HUES64 (cell line): ENCODE measurements at regions not wholly inside any gene's neighbourhood (a gene's known extent, or its start where the extent isn't known, plus 50 kb on each side); places are given as distances from the start of the nearest gene placed in this dataset.

Source experiments
- H3K27ac ChIP-seq: 2 replicates; pipeline ENCODE4 v1.7.0; 2013; ENCODE audit warnings: low read depth, low read length, inconsistent platforms
- H3K27me3 ChIP-seq: 2 replicates; pipeline ENCODE4 v1.6.1; 2013; ENCODE audit warnings: mild to moderate bottlenecking, low read length; ENCODE audit not compliant: insufficient read depth
- H3K36me3 ChIP-seq: 2 replicates; pipeline ENCODE4 v1.6.1; 2013; ENCODE audit warnings: mild to moderate bottlenecking, low read length; ENCODE audit not compliant: insufficient read depth
- H3K4me1 ChIP-seq: 2 replicates; pipeline ENCODE4 v1.6.1; 2013; ENCODE audit warnings: mild to moderate bottlenecking, low read length, moderate library complexity; ENCODE audit not compliant: insufficient read depth
- H3K4me3 ChIP-seq: 2 replicates; pipeline ENCODE4 v1.5.1; 2013; ENCODE audit warnings: mild to moderate bottlenecking, low read length, moderate library complexity
- H3K9ac ChIP-seq: 2 replicates; pipeline ENCODE4 v1.6.1; 2013; ENCODE audit warnings: mild to moderate bottlenecking, low read depth, low read length
- H3K9me3 ChIP-seq: 2 replicates; pipeline ENCODE4 v1.6.1; 2013; ENCODE audit warnings: low read depth, low read length; ENCODE audit not compliant: insufficient read depth
- WGBS: fragments of 150-250, 120-280 bp; methylation state at CpG from one replicate; pipeline ENCODE4 v1.1.7; 2013; ENCODE audit warnings: missing lambda C conversion rate; 5-methylcytosine and 5-hydroxymethylcytosine counted together

DNA sequence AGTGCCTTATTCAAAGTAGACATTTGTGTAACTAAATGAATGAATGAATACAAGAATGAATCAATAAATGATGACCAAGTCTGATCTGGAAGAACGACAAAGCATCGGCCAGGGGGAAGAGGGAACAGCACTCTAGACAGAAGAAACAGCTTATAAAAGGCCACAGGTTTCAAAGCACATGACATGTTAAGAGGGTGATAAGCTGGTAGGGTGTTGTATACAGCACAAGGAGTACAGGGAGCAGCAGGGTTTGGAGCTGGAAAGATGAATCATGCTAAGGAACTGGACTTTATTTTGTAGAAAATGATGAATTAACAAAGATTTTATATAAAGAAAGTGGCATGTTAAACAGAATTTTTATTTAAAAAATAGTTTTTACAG is 302.5 kb downstream of the NUAK1 start:
- no peaks in the 10 kb centered on the region for H3K4me1 ChIP-seq
- no peaks in the 10 kb centered on the region for H3K9me3 ChIP-seq
- H3K27ac ChIP-seq, result no peak overlapping the region
- no peaks in the 10 kb centered on the region for H3K36me3 ChIP-seq
- H3K4me3 ChIP-seq, result no peak overlapping the region
- no peak overlapping the region for H3K9ac ChIP-seq
- no peaks in the 10 kb centered on the region for H3K27me3 ChIP-seq
- 93% methylated on average over 2 of the region's 2 CpGs for WGBS

DNA sequence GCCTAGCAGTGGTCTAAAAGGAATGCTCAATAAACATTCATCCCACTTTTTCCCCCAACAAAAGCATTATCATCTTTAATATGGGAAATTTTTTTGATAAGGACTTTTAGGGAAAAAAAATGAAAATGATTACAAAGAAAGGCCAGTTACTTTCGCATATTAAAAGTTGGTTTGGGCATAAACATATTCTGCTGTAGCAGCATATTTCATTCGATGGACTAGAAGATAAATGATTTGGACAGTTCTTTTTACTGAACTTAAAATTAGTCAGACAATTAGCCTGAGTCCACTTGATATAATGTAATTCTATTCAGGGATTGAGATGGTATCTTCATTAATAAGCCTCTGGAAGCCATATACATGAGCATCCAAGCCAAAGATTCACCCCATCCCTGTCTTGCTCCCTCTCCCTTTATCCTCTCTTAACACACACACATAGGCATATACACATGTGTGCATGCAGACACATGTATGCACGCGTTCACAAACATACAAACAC is 299.1 kb downstream of the NUAK1 start:
- 90% methylated on average over 4 of the region's 4 CpGs for WGBS

DNA sequence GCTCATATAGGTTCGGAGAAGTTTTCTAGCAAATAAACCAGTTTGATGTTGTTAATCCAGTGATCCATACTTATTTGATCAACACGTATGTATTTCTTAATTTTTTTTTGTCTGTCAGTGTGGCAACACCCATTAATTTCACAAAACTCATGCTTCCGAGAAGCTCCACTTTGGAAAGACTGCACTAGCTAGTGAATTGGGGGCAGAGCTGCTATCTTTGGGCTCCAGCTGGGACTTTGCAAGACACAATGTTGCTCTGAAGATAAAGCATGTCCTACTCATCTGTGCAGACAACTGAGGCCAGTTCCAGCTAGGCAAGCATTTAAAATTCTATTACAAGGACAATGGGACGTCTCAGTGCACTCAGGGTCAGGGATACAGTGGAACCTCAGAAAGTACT is 298.4 kb downstream of the NUAK1 start:
- Histone ChIP-seq H3K9ac (no peak overlapping the region), H3K4me3 (no peak overlapping the region), H3K9me3 (no peaks in the 10 kb centered on the region), H3K36me3 (no peaks in the 10 kb centered on the region), H3K27me3 (peaks cover 2% of the 10 kb centered on the region; the same call in 1 of the 2 replicates), H3K27ac (no peak overlapping the region), H3K4me1 (no peaks in the 10 kb centered on the region)
- WGBS, result 92% methylated on average over 4 of the region's 4 CpGs

More for the DNA sequence above, 299.1 kb downstream of the NUAK1 start:
- no peaks in the 10 kb centered on the region for H3K36me3 ChIP-seq
- no peak overlapping the region for H3K4me3 ChIP-seq
- H3K27ac ChIP-seq, result no peak overlapping the region
- no peak overlapping the region for H3K9ac ChIP-seq
- no peaks in the 10 kb centered on the region for H3K27me3 ChIP-seq
- H3K4me1 ChIP-seq, result no peaks in the 10 kb centered on the region
- no peaks in the 10 kb centered on the region for H3K9me3 ChIP-seq

GRCh38 chr12:105841840-105842239 is 296.9 kb downstream of the NUAK1 start:
- H3K9ac ChIP-seq, result no peak overlapping the region
- H3K36me3 ChIP-seq, result no peaks in the 10 kb centered on the region
- no peak overlapping the region for H3K4me3 ChIP-seq
- H3K27me3 ChIP-seq, result peaks cover 2% of the 10 kb centered on the region; the same call in 1 of the 2 replicates
- H3K27ac ChIP-seq, result no peak overlapping the region
- peaks cover 11% of the 10 kb centered on the region for H3K9me3 ChIP-seq
- H3K4me1 ChIP-seq, result no peaks in the 10 kb centered on the region
- WGBS, result 93% methylated on average over 4 of the region's 4 CpGs

DNA sequence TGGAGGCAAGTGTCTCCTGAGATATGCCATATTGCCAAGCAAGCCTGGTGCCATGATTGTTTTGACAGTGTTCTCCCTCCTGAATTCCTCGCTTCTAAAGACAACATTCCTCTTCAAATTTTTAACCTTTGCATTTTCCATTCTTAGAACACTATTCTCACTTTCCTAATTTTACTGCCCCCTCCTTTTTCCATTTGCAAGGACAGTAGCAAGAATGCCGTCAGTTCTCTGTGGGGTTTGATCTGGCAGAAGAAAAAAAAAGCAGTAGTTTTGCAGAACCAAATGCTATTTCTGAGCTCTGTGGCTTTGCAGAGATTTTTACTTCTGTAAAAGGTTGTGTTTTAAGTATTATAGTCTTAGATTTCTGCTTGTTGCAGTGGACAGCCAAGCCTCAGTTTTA is 295.2 kb downstream of the NUAK1 start:
- H3K36me3 ChIP-seq, result no peaks in the 10 kb centered on the region
- 91% methylated on average over 2 of the region's 2 CpGs for WGBS
- H3K9me3 ChIP-seq, result peaks cover 11% of the 10 kb centered on the region
- H3K4me3 ChIP-seq, result no peak overlapping the region
- H3K4me1 ChIP-seq, result no peaks in the 10 kb centered on the region
- no peak overlapping the region for H3K9ac ChIP-seq
- H3K27me3 ChIP-seq, result peaks cover 2% of the 10 kb centered on the region; the same call in 1 of the 2 replicates
- H3K27ac ChIP-seq, result no peak overlapping the region

GRCh38 chr12:105843986-105844760 is 294.6 kb downstream of the NUAK1 start:
- Histone ChIP-seq H3K9me3 (peaks cover 11% of the 10 kb centered on the region), H3K36me3 (no peaks in the 10 kb centered on the region), H3K4me3 (no peak overlapping the region), H3K27ac (no peak overlapping the region), H3K27me3 (peaks cover 2% of the 10 kb centered on the region; the same call in 1 of the 2 replicates), H3K4me1 (no peaks in the 10 kb centered on the region), H3K9ac (no peak overlapping the region)
- WGBS, result 93% methylated on average over 11 of the region's 11 CpGs

DNA sequence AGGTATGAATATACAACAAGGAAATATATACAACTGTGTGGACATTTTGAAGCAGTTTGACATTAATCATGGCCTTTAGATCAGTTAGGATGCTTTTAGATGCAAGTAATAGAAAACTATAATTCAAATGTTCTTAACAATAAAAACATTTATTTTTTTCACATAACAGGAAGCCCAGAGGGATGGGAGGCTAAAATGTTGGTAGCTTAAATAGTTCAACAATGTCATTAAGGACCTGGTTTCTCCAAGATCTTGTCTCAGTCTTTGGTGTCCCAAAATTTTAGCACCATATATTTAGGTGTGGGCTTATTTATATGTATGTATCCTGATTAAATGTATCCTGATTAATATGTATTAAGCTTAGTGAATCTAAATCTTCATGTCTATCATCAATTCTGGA is 292.4 kb downstream of the NUAK1 start:
- H3K27me3 ChIP-seq, result peaks cover 2% of the 10 kb centered on the region; the same call in 1 of the 2 replicates
- H3K36me3 ChIP-seq, result no peaks in the 10 kb centered on the region
- no peaks in the 10 kb centered on the region for H3K4me1 ChIP-seq
- peaks cover 11% of the 10 kb centered on the region for H3K9me3 ChIP-seq
- H3K9ac ChIP-seq, result no peak overlapping the region
- H3K4me3 ChIP-seq, result no peak overlapping the region
- no peak overlapping the region for H3K27ac ChIP-seq

- H3K27ac ChIP-seq, result no peak overlapping the region
- peaks cover 2% of the 10 kb centered on the region; the same call in 1 of the 2 replicates for H3K27me3 ChIP-seq
- H3K9me3 ChIP-seq, result peaks cover 11% of the 10 kb centered on the region
- no peak overlapping the region for H3K9ac ChIP-seq
- no peaks in the 10 kb centered on the region for H3K4me1 ChIP-seq
- no peak overlapping the region for H3K4me3 ChIP-seq
- WGBS, result 88% methylated on average over 1 of the region's 1 CpG
- no peaks in the 10 kb centered on the region for H3K36me3 ChIP-seq
Measured at GRCh38 chr12:105847068-105847467, 291.7 kb downstream of the NUAK1 start.

GRCh38 chr12:105848286-105848685 is 290.5 kb downstream of the NUAK1 start:
- Histone ChIP-seq H3K9me3 (peaks cover 11% of the 10 kb centered on the region), H3K36me3 (no peaks in the 10 kb centered on the region), H3K4me3 (no peak overlapping the region), H3K27ac (no peak overlapping the region), H3K27me3 (peaks cover 2% of the 10 kb centered on the region; the same call in 1 of the 2 replicates), H3K9ac (no peak overlapping the region), H3K4me1 (no peaks in the 10 kb centered on the region)
- WGBS, result 86% methylated on average over 2 of the region's 2 CpGs

DNA sequence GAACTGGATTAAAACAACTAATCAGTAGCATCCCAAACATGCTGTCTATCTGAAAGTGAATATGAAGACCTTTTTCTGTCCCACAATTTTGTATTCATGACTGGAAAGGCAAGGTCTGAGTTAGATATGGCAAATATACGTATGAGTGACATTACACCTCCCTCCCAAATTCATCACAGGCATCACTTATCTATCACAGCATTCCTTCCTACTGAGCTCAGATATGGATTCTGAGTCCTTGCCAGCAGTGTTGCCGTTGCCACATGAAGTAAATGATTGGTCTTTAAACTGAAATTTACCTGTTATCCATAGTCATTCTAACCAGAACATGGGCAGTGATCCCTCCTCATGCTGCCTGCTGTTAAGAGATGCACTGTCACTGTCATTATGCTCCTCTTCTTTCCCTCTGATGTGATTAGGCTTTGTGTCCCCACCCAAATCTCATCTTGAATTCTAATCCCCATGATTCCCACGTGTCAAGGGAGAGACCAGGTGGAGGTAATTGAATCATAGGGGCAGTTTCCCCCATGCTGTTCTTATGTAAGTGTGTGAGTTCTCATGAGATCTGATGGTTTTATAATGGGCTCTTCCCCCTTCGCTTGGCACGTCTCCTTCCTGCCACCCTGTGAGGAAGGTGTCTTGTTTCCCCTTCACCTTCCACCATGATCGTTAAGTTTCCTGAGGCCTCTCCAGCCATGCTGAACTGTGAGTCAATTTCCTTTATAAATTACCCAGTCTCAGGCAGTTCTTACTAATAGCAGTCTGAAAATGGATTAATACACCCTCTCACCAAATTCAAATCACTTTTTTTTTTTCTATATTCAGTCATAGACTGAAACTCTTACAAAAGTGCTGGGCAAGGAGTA is 288.4 kb downstream of the NUAK1 start:
- Histone ChIP-seq H3K36me3 (no peaks in the 10 kb centered on the region), H3K9me3 (peaks cover 11% of the 10 kb centered on the region), H3K27me3 (no peaks in the 10 kb centered on the region), H3K9ac (no peak overlapping the region), H3K27ac (no peak overlapping the region), H3K4me3 (no peak overlapping the region), H3K4me1 (no peaks in the 10 kb centered on the region)
- 82% methylated on average over 5 of the region's 6 CpGs for WGBS

DNA sequence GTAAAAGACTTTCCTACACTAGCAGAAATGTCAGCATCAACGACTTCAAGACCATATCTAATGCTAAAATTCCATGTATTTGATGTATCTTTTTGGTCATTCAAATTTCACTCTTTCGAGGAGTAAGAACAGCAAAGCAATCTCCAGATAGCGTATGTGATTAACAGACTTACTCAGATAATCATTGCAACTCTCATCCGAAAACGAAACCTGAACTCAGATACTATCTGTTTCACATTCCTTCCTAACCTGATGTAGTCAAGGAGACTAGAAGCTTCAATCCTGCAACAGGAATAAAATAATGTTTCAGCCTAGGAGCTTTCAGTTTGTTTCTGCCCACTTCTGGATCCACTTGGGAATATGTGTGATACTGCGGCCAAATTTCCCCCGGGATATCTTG is 286.3 kb downstream of the NUAK1 start:
- Histone ChIP-seq H3K27ac (no peak overlapping the region), H3K9me3 (no peaks in the 10 kb centered on the region), H3K4me3 (no peak overlapping the region), H3K27me3 (no peaks in the 10 kb centered on the region), H3K4me1 (no peaks in the 10 kb centered on the region), H3K36me3 (no peaks in the 10 kb centered on the region), H3K9ac (no peak overlapping the region)
- WGBS, result 95% methylated on average over 7 of the region's 7 CpGs
